ENCODE measurements at regions not wholly inside any gene's neighbourhood (a gene's known extent, or its start where the extent isn't known, plus 50 kb on each side); places are given as distances from the start of the nearest gene placed in this dataset.

GRCh38 chr10:42997151-42997848, 79.6 kb upstream of the RET start:
- TF ChIP-seq CTCF (conservative IDR thresholded peaks at IDR 0.05; ENCODE audit: low read depth in 2 of 2) (no peak), CREB1 (CRISPR knock-in tag; IDR thresholded peaks at IDR 0.05; ENCODE audit: low read depth) (no peak), POLR2AphosphoS5 (IDR thresholded peaks at IDR 0.05; ENCODE audit: low read depth) (no peak), EZH2phosphoT487 (IDR thresholded peaks at IDR 0.05; ENCODE audit: unreplicated experiment) (no peak), REST (IDR thresholded peaks at IDR 0.05; ENCODE audit: unreplicated experiment) (no peak), EZH2 (IDR thresholded peaks at IDR 0.05; ENCODE audit: low read depth, unreplicated experiment) (no peak), JUNB (IDR thresholded peaks at IDR 0.05; ENCODE audit: unreplicated experiment) (no peak), ZNF331 (CRISPR knock-in tag; IDR thresholded peaks at IDR 0.05; ENCODE audit: low read depth) (no peak)
